ENCODE measurements at regions not wholly inside any gene's neighbourhood (a gene's known extent, or its start where the extent isn't known, plus 50 kb on each side); places are given as distances from the start of the nearest gene placed in this dataset.
"Not testable (repeated sequence)": the region's sequence is repeated elsewhere in the genome, so short reads cannot be mapped to it uniquely, and the experiment has no call there.

DNA sequence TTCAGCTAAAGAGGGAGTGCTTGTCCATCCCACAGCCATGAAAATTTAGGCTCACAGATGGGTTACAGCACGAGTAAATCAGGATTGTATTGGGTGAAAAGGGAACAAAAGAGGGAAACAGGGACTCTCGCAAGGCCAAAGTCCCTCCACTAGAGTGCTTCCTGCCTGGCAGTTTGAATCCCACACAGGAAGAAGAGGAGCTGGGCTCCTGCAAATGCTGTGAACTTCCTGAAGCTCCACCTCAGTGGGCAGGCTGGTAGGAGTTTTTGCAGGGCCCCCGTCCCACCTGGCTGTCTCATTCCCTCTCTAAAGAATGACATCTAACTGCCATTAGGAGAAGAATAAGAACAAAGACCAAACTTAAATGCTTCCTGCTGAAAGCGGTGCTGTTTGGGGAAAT is 712.0 kb upstream of the PRMT6 start:
- Histone ChIP-seq H3K9ac (ENCODE audit: low read depth, low read length) (no peak overlapping the region), H3K27ac (ENCODE audit: low read depth, low read length) (no peak overlapping the region), H3K4me3 (ENCODE audit: low read depth, low read length) (no peak overlapping the region), H3K9me3 (ENCODE audit: control insufficient read depth, insufficient read depth, low read length) (peaks cover 13% of the 10 kb centered on the region), H3K36me3 (ENCODE audit: control insufficient read depth, insufficient read depth, low read length) (no peaks in the 10 kb centered on the region), H3K4me1 (ENCODE audit: control insufficient read depth, insufficient read depth, low read length) (peaks cover 4% of the 10 kb centered on the region; the same call in 1 of the 2 replicates), H3K27me3 (ENCODE audit: control insufficient read depth, insufficient read depth, low read length) (no peaks in the 10 kb centered on the region)

DNA sequence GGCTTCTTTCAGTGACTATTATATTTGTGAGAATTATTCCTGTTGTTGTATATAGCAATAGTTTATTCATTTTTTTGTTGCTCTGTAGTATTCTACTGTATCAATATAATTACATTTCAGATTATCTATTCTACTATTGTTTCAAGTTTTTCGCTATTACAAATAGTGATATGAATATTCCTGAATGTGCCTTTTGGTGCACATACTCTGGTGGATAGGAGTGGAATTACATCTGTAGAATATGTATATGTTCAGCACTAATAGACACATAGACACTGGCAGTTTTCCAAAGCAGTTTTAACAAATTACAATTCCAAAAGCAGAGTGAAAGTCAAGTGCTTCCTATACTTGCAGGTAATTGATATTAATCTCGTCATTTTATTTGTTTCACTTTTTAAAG is 696.2 kb upstream of the PRMT6 start:
- Histone ChIP-seq H3K9ac (ENCODE audit: low read depth, low read length) (no peak overlapping the region), H3K4me3 (ENCODE audit: low read depth, low read length) (no peak overlapping the region)

DNA sequence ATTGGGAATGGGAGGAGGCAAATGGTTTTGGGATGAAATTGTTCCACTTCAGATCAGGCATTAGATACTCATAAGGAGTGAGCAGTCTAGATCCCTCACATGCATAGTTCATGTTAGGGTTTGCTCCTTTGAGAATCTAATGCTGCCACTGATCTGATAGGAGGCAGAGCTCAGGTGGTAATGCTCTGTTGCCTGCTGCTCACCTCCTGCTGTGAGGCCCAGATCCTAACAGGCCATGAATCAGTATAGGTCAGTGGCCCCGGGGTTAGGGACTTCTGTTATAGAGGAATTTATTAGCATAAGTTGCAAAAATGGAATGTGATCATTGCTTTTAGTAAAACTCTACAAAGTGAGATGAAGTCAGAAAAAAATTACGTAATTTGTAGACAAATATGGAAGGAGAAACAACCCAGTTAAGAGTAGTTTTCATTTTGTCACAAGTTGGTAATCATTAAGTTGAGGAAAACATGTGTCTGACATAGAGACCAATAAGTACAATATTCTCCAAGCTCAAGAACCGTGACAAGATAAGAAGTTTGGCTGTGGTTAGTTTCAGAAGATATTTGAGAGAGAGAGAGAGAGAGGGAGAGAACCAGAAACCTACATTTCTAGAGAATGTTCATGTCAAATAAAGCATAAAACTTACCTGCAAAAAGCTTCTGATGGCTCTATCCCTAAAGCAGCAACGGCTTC is 689.7 kb upstream of the PRMT6 start:
- peaks cover 3% of the 10 kb centered on the region; the same call in 1 of the 2 replicates for H3K4me1 ChIP-seq (ENCODE audit: control insufficient read depth, insufficient read depth, low read length)
- H3K4me3 ChIP-seq (ENCODE audit: low read depth, low read length): no peak overlapping the region
- H3K36me3 ChIP-seq (ENCODE audit: control insufficient read depth, insufficient read depth, low read length): no peaks in the 10 kb centered on the region
- no peak overlapping the region for H3K27ac ChIP-seq (ENCODE audit: low read depth, low read length)
- no peak overlapping the region for H3K9ac ChIP-seq (ENCODE audit: low read depth, low read length)
- no peaks in the 10 kb centered on the region for H3K27me3 ChIP-seq (ENCODE audit: control insufficient read depth, insufficient read depth, low read length)
- no peaks in the 10 kb centered on the region for H3K9me3 ChIP-seq (ENCODE audit: control insufficient read depth, insufficient read depth, low read length)

More for the DNA sequence above, 696.2 kb upstream of the PRMT6 start:
- H3K36me3 ChIP-seq (ENCODE audit: control insufficient read depth, insufficient read depth, low read length): no peaks in the 10 kb centered on the region
- peaks cover 5% of the 10 kb centered on the region; the same call in 1 of the 2 replicates for H3K9me3 ChIP-seq (ENCODE audit: control insufficient read depth, insufficient read depth, low read length)
- no peaks in the 10 kb centered on the region for H3K4me1 ChIP-seq (ENCODE audit: control insufficient read depth, insufficient read depth, low read length)
- no peak overlapping the region for H3K27ac ChIP-seq (ENCODE audit: low read depth, low read length)
- H3K27me3 ChIP-seq (ENCODE audit: control insufficient read depth, insufficient read depth, low read length): no peaks in the 10 kb centered on the region

DNA sequence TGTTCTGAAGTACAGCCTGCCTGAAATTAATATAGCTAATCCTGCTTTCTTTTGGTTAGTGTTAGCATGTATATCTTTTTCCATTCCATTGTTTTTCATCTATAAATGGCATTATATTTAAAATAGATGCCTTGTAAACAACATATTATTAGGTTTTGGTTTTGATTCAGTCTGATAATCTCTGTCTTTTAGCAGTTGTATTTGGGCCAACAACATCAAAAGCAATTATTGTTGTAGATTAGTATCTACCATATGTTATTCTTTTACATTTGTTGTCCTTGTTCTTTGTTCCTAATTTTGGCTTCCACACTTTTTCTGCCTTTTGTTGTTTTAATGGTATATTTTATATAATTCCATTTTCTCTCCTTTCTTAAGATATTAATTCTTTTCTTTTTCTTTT is 678.2 kb upstream of the PRMT6 start:
- no peaks in the 10 kb centered on the region for H3K9me3 ChIP-seq (ENCODE audit: control insufficient read depth, insufficient read depth, low read length)
- no peak overlapping the region for H3K4me3 ChIP-seq (ENCODE audit: low read depth, low read length)
- no peaks in the 10 kb centered on the region for H3K36me3 ChIP-seq (ENCODE audit: control insufficient read depth, insufficient read depth, low read length)
- H3K4me1 ChIP-seq (ENCODE audit: control insufficient read depth, insufficient read depth, low read length): no peaks in the 10 kb centered on the region
- no peak overlapping the region for H3K27ac ChIP-seq (ENCODE audit: low read depth, low read length)
- no peak overlapping the region for H3K9ac ChIP-seq (ENCODE audit: low read depth, low read length)
- no peaks in the 10 kb centered on the region for H3K27me3 ChIP-seq (ENCODE audit: control insufficient read depth, insufficient read depth, low read length)

DNA sequence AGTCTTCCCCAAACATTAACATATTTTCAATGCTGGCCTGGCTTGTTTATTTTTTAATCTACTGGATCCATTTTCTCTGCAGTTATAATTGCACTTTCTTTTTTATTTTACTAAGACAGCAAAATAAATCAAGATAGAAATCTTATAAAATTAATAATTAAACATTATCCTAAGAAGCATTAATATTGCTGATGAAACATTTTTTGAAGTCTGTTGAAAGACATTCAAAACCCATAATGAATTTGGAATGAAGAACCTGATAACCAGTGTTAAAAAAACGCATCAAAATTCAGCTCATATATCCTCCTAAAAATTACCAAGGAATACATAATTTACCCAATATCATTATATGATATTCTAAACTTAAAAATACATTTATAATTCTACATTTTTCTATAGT is 675.7 kb upstream of the PRMT6 start:
- Histone ChIP-seq H3K4me1 (ENCODE audit: control insufficient read depth, insufficient read depth, low read length) (no peaks in the 10 kb centered on the region), H3K27ac (ENCODE audit: low read depth, low read length) (no peak overlapping the region), H3K9ac (ENCODE audit: low read depth, low read length) (no peak overlapping the region), H3K4me3 (ENCODE audit: low read depth, low read length) (no peak overlapping the region), H3K27me3 (ENCODE audit: control insufficient read depth, insufficient read depth, low read length) (no peaks in the 10 kb centered on the region), H3K9me3 (ENCODE audit: control insufficient read depth, insufficient read depth, low read length) (no peaks in the 10 kb centered on the region), H3K36me3 (ENCODE audit: control insufficient read depth, insufficient read depth, low read length) (no peaks in the 10 kb centered on the region)

DNA sequence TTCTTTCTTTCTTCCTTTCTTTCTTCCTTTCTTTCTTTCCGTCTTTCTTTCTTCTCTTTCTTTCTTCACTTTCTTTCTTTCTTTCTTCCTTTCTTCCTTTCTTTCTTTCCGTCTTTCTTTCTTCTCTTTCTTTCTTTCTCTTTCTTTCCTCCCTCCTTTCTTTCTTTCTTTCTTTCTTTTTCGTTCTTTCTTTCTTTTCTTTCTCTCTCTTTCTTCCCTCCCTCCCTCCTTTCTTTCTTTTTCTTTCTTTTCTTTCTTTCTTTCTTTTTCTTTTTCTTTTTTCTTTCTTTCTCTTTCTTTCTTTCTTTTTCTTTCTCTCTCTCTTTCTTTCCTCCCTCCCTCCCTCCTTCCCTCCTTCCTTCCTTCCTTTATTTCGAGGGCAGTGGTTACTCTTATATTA is 667.3 kb upstream of the PRMT6 start:
- H3K36me3 ChIP-seq (ENCODE audit: control insufficient read depth, insufficient read depth, low read length); H3K27ac ChIP-seq (ENCODE audit: low read depth, low read length); H3K9ac ChIP-seq (ENCODE audit: low read depth, low read length); H3K9me3 ChIP-seq (ENCODE audit: control insufficient read depth, insufficient read depth, low read length); H3K27me3 ChIP-seq (ENCODE audit: control insufficient read depth, insufficient read depth, low read length); H3K4me1 ChIP-seq (ENCODE audit: control insufficient read depth, insufficient read depth, low read length); H3K4me3 ChIP-seq (ENCODE audit: low read depth, low read length): not testable (repeated sequence)

DNA sequence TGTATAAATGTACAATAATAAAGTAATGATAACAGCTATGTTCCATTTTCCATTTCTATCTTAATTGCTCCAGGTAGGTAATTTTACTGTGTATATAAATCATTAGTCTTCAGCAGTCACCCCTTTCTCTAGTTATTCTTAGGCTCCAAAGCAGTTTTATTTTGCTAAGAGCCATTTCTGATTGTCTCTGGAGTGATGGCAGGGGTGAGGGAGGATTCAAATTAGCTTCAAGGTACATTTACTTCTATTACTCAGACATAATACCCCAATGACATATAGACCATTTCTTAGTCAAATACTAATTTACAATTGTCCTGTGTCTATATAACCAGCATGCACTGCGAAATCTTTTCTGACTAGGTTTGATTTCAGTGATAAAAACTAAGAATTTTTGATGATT is 663.4 kb upstream of the PRMT6 start:
- Histone ChIP-seq H3K4me3 (ENCODE audit: low read depth, low read length) (no peak overlapping the region), H3K9ac (ENCODE audit: low read depth, low read length) (no peak overlapping the region), H3K4me1 (ENCODE audit: control insufficient read depth, insufficient read depth, low read length) (no peaks in the 10 kb centered on the region), H3K27ac (ENCODE audit: low read depth, low read length) (no peak overlapping the region), H3K36me3 (ENCODE audit: control insufficient read depth, insufficient read depth, low read length) (no peaks in the 10 kb centered on the region), H3K9me3 (ENCODE audit: control insufficient read depth, insufficient read depth, low read length) (no peaks in the 10 kb centered on the region), H3K27me3 (ENCODE audit: control insufficient read depth, insufficient read depth, low read length) (no peaks in the 10 kb centered on the region)

DNA sequence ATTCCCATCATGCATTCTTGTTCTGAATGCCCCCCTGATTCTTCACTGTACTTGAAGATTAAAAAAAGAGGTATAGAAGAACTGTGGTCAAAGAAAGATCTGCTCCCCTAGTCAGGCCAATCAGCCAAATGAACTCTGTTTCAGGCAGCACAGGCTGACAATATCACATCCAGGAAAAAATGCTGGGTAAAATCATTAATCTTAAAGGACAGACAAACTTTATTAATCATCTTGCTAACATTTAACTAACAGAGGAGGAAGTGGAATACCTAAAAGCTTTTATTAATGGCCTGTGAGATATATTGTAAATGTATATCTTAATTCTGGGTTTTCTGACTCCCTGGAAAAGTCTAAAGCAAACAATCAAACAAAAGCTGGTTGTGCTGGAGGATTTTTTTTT is 660.5 kb upstream of the PRMT6 start:
- Histone ChIP-seq H3K4me1 (ENCODE audit: control insufficient read depth, insufficient read depth, low read length) (no peaks in the 10 kb centered on the region), H3K9me3 (ENCODE audit: control insufficient read depth, insufficient read depth, low read length) (no peaks in the 10 kb centered on the region), H3K9ac (ENCODE audit: low read depth, low read length) (no peak overlapping the region), H3K27ac (ENCODE audit: low read depth, low read length) (no peak overlapping the region), H3K36me3 (ENCODE audit: control insufficient read depth, insufficient read depth, low read length) (no peaks in the 10 kb centered on the region), H3K27me3 (ENCODE audit: control insufficient read depth, insufficient read depth, low read length) (no peaks in the 10 kb centered on the region), H3K4me3 (ENCODE audit: low read depth, low read length) (no peak overlapping the region)

DNA sequence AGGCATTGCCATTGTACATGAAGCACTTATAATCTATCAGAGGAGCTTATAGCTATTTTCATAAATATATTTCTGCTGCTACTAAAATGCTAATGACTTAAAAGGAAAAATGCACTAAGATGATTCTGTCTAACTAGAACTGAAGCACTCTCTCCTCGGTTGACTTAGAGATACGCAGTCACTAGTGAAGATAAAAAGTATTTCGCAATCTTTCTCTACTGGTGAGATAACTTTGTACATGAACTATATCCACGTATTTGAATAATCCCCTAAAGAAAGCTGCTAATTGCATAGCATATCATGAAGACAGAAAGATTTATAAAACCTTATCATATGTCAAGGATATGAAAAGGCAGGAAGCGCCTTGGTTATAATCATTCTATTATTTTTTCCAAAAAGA is 658.1 kb upstream of the PRMT6 start:
- Histone ChIP-seq H3K4me1 (ENCODE audit: control insufficient read depth, insufficient read depth, low read length) (no peaks in the 10 kb centered on the region), H3K27me3 (ENCODE audit: control insufficient read depth, insufficient read depth, low read length) (no peaks in the 10 kb centered on the region), H3K27ac (ENCODE audit: low read depth, low read length) (no peak overlapping the region), H3K9ac (ENCODE audit: low read depth, low read length) (no peak overlapping the region), H3K4me3 (ENCODE audit: low read depth, low read length) (no peak overlapping the region), H3K9me3 (ENCODE audit: control insufficient read depth, insufficient read depth, low read length) (no peaks in the 10 kb centered on the region), H3K36me3 (ENCODE audit: control insufficient read depth, insufficient read depth, low read length) (no peaks in the 10 kb centered on the region)

DNA sequence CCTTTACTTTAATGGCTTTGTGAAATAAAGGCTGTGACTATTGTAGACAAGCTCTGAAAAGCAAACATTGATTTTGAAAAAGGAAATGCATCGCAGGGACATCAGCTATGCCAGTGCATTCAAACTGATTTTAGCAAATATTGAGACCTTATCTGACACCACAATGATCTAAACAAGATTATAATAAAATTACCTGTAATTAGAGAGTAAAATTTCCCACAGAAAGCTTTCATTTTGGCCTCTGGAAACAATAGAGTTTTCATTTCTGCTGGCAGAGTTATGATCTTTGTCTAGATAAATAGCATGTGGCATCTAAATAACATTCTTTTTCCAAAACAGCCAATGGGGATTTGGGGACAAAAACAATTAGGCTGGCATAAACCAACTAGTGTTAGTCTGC is 650.4 kb upstream of the PRMT6 start:
- Histone ChIP-seq H3K36me3 (ENCODE audit: control insufficient read depth, insufficient read depth, low read length) (no peaks in the 10 kb centered on the region), H3K9me3 (ENCODE audit: control insufficient read depth, insufficient read depth, low read length) (no peaks in the 10 kb centered on the region), H3K9ac (ENCODE audit: low read depth, low read length) (no peak overlapping the region), H3K27ac (ENCODE audit: low read depth, low read length) (no peak overlapping the region), H3K4me1 (ENCODE audit: control insufficient read depth, insufficient read depth, low read length) (no peaks in the 10 kb centered on the region), H3K4me3 (ENCODE audit: low read depth, low read length) (no peak overlapping the region), H3K27me3 (ENCODE audit: control insufficient read depth, insufficient read depth, low read length) (no peaks in the 10 kb centered on the region)

DNA sequence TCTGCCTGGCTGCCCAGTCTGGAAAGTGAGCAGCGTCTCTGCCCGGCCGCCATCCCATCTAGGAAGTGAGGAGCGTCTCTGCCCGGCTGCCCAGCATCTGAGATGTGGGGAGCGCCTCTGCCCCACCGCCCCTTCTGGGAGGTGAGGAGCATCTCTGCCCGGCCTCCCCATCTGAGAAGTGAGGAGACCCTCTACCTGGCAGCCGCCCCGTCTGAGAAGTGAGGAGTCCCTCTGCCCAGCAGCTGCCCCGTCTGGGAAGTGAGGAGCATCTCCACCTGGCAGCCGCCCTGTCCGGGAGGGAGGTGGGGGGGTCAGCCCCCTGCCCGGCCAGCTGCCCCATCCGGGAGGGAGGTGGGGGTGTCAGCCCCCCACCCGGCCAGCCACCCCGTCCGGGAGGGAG is 644.2 kb upstream of the PRMT6 start:
- not testable (repeated sequence) for H3K27ac ChIP-seq (ENCODE audit: low read depth, low read length); H3K4me3 ChIP-seq (ENCODE audit: low read depth, low read length); H3K4me1 ChIP-seq (ENCODE audit: control insufficient read depth, insufficient read depth, low read length); H3K9me3 ChIP-seq (ENCODE audit: control insufficient read depth, insufficient read depth, low read length); H3K36me3 ChIP-seq (ENCODE audit: control insufficient read depth, insufficient read depth, low read length); H3K27me3 ChIP-seq (ENCODE audit: control insufficient read depth, insufficient read depth, low read length); H3K9ac ChIP-seq (ENCODE audit: low read depth, low read length)

DNA sequence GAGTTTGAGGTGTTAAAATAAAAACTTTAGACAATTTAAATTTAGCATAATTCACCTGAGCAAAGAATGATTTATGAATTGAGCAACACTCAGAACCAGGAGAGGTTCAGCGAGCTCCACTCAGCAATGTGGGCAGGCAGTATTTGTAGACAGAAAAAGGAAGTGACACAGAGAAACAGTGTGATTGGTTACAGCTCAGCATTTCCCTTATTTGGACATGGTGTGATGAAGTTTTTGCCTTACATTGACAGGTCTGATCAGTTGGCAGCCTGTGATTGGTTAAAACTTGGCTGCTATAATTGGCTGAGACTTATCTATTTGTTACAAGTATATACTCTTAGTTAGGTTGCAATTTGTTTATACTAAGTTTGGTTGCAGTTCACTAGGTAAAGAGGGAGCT is 621.2 kb upstream of the PRMT6 start:
- Histone ChIP-seq H3K4me3 (ENCODE audit: low read depth, low read length) (no peak overlapping the region), H3K36me3 (ENCODE audit: control insufficient read depth, insufficient read depth, low read length) (no peaks in the 10 kb centered on the region)

More for the DNA sequence above, 621.2 kb upstream of the PRMT6 start:
- Histone ChIP-seq H3K9me3 (ENCODE audit: control insufficient read depth, insufficient read depth, low read length) (no peaks in the 10 kb centered on the region), H3K4me1 (ENCODE audit: control insufficient read depth, insufficient read depth, low read length) (peaks cover 20% of the 10 kb centered on the region), H3K27me3 (ENCODE audit: control insufficient read depth, insufficient read depth, low read length) (no peaks in the 10 kb centered on the region), H3K27ac (ENCODE audit: low read depth, low read length) (no peak overlapping the region), H3K9ac (ENCODE audit: low read depth, low read length) (no peak overlapping the region)
